ENCODE measurements at regions not wholly inside any gene's neighbourhood (a gene's known extent, or its start where the extent isn't known, plus 50 kb on each side); places are given as distances from the start of the nearest gene placed in this dataset.
A peak's percentile ranks its signal among the peaks of the same experiment; 100 is the strongest.

GRCh38 chr2:192555740-192556139, 361.0 kb upstream of the TMEFF2 start:
- TF ChIP-seq RFX5 (IDR thresholded peaks at IDR 0.05) (no peak), MAFK (IDR thresholded peaks at IDR 0.05; ENCODE audit: partially characterized antibody) (peak; percentile 58), EHF (CRISPR knock-in tag; IDR thresholded peaks at IDR 0.05) (no peak)
- Histone ChIP-seq H3K4me2 (no peak overlapping the region), H3K4me1 (no peaks in the 10 kb centered on the region), H3K27ac (no peak overlapping the region), H3K4me3 (no peak overlapping the region), H3K9me3 (no peaks in the 10 kb centered on the region)
- no peak for DNase-seq (ENCODE audit: low read depth in 1 of 2, low spot score in 1 of 2)
- ChIA-PET POLR2A (no interaction called here), CTCF (no interaction called here)
- 79% methylated on average over 3 of the region's 3 CpGs for WGBS (ENCODE audit: missing lambda C conversion rate)
- ATAC-seq: no peak
- no peak for FAIRE-seq

- Histone ChIP-seq H3K9me3 (no peaks in the 10 kb centered on the region), H3K4me3 (no peak overlapping the region), H3K4me2 (no peak overlapping the region), H3K4me1 (peaks cover under 1% of the 10 kb centered on the region; the same call in 1 of the 3 replicates), H3K27ac (no peak overlapping the region)
- ChIA-PET POLR2A (no interaction called here), CTCF (interaction anchor here (0.6 kb wide), 1 partner anchor 929 kb away, joined by 3 read pairs; no protein-coding TSS in a partner anchor)
- FAIRE-seq (no peak), ATAC-seq (no peak), DNase-seq (ENCODE audit: low read depth in 1 of 2, low spot score in 1 of 2) (no peak)
- 84% methylated on average over 3 of the region's 3 CpGs for WGBS (ENCODE audit: missing lambda C conversion rate)
- TF ChIP-seq NFE2L2 (conservative IDR thresholded peaks at IDR 0.05; ENCODE audit: low read length) (no peak), ESRRA (IDR thresholded peaks at IDR 0.05; ENCODE audit: borderline replicate concordance, low read length) (no peak)
These were observed 357.0 kb upstream of the TMEFF2 start for GRCh38 chr2:192551760-192552159.

GRCh38 chr2:192546565-192546964, 351.8 kb upstream of the TMEFF2 start:
- H3K4me3 ChIP-seq: no peak overlapping the region
- POLR2A ChIA-PET: no interaction called here
- FAIRE-seq: no peak

GRCh38 chr2:192544371-192544955, 349.7 kb upstream of the TMEFF2 start:
- H3K4me3 ChIP-seq: no peak overlapping the region
- FAIRE-seq (no peak), ATAC-seq (no peak), DNase-seq (ENCODE audit: low read depth in 1 of 2, low spot score in 1 of 2) (no peak)
- ChIA-PET CTCF (no interaction called here), POLR2A (no interaction called here)
- WGBS (ENCODE audit: missing lambda C conversion rate): 80% methylated on average over 4 of the region's 4 CpGs
- H3K9me3 ChIP-seq: no peaks in the 10 kb centered on the region
- no peak for TF ChIP-seq MYC (IDR thresholded peaks at IDR 0.05; ENCODE audit: borderline replicate concordance, low read length)
- no peak for TF ChIP-seq ZNF302 (CRISPR knock-in tag; IDR thresholded peaks at IDR 0.05)
- no peak for TF ChIP-seq ZC3H11A (IDR thresholded peaks at IDR 0.05)
- no peak for TF ChIP-seq ELK1 (IDR thresholded peaks at IDR 0.05; ENCODE audit: low read depth, low read length)
- no peak for TF ChIP-seq ZFP36 (IDR thresholded peaks at IDR 0.05; ENCODE audit: borderline replicate concordance, partially characterized antibody)
- no peak for TF ChIP-seq RFX5 (IDR thresholded peaks at IDR 0.05)
- TF ChIP-seq ATOH8 (CRISPR knock-in tag; IDR thresholded peaks at IDR 0.05; ENCODE audit: low read depth): no peak
- H3K4me2 ChIP-seq: no peak overlapping the region
- H3K4me1 ChIP-seq: peaks cover 18% of the 10 kb centered on the region
- no peak overlapping the region for H3K27ac ChIP-seq

More at GRCh38 chr2:192546565-192546964, 351.8 kb upstream of the TMEFF2 start:
- DNase-seq (ENCODE audit: low read depth in 1 of 2, low spot score in 1 of 2): peak in 1 of 2 experiments; percentile 24
- Histone ChIP-seq H3K27ac (no peak overlapping the region), H3K4me2 (no peak overlapping the region), H3K9me3 (no peaks in the 10 kb centered on the region), H3K4me1 (peaks cover 18% of the 10 kb centered on the region)
- CTCF ChIA-PET: no interaction called here
- ATAC-seq: no peak
- TF ChIP-seq ZFP36 (IDR thresholded peaks at IDR 0.05; ENCODE audit: borderline replicate concordance, partially characterized antibody) (no peak), HOXA7 (CRISPR knock-in tag; IDR thresholded peaks at IDR 0.05) (no peak), CEBPB (IDR thresholded peaks at IDR 0.05) (peak; percentile 23 to 65; a peak in 3 of 4 replicates), EHF (CRISPR knock-in tag; IDR thresholded peaks at IDR 0.05) (no peak), PBX3 (IDR thresholded peaks at IDR 0.05) (no peak), EP300 (IDR thresholded peaks at IDR 0.05) (no peak), ZNF302 (CRISPR knock-in tag; IDR thresholded peaks at IDR 0.05) (no peak)
- WGBS (ENCODE audit: missing lambda C conversion rate): 65% methylated on average over 3 of the region's 3 CpGs
